ENCODE measurements at regions not wholly inside any gene's neighbourhood (a gene's known extent, or its start where the extent isn't known, plus 50 kb on each side); places are given as distances from the start of the nearest gene placed in this dataset.

- H3K4me1 Mint-ChIP-seq (ENCODE audit: unreplicated experiment) = peaks cover 10% of the 10 kb centered on the region
- H3K27me3 Mint-ChIP-seq = no peaks in the 10 kb centered on the region
- no peak for DNase-seq (ENCODE audit: extremely low spot score, unreplicated experiment)
- H3K4me3 Mint-ChIP-seq = no peak overlapping the region
- no peak for TF ChIP-seq CTCF (conservative IDR thresholded peaks at IDR 0.05)
- H3K36me3 Mint-ChIP-seq = peaks cover 7% of the 10 kb centered on the region
- no peaks in the 10 kb centered on the region for H3K9me3 Mint-ChIP-seq
- no peak overlapping the region for H3K27ac Mint-ChIP-seq
Observed at GRCh38 chr3:159897331-159898075, 91.1 kb upstream of the IL12A start.

GRCh38 chr3:159898147-159898546 lies 90.5 kb upstream of the IL12A start:
- H3K4me1 Mint-ChIP-seq (ENCODE audit: unreplicated experiment) = peaks cover 14% of the 10 kb centered on the region
- H3K9me3 Mint-ChIP-seq = no peaks in the 10 kb centered on the region
- no peak overlapping the region for H3K27ac Mint-ChIP-seq
- no peak for TF ChIP-seq CTCF (conservative IDR thresholded peaks at IDR 0.05)
- peaks cover 4% of the 10 kb centered on the region for H3K36me3 Mint-ChIP-seq
- no peak overlapping the region for H3K4me3 Mint-ChIP-seq
- no peak for DNase-seq (ENCODE audit: extremely low spot score, unreplicated experiment)
- H3K27me3 Mint-ChIP-seq = no peaks in the 10 kb centered on the region

GRCh38 chr3:159899166-159899565 lies 89.5 kb upstream of the IL12A start:
- Mint-ChIP-seq H3K27me3 (no peaks in the 10 kb centered on the region), H3K36me3 (peaks cover 4% of the 10 kb centered on the region), H3K4me1 (ENCODE audit: unreplicated experiment) (peaks cover 14% of the 10 kb centered on the region), H3K9me3 (no peaks in the 10 kb centered on the region), H3K27ac (no peak overlapping the region), H3K4me3 (no peak overlapping the region)
- no peak for TF ChIP-seq CTCF (conservative IDR thresholded peaks at IDR 0.05)
- no peak for DNase-seq (ENCODE audit: extremely low spot score, unreplicated experiment)

GRCh38 chr3:159902546-159903314 lies 85.9 kb upstream of the IL12A start:
- no peaks in the 10 kb centered on the region for H3K27me3 Mint-ChIP-seq
- no peak for DNase-seq (ENCODE audit: extremely low spot score, unreplicated experiment)

GRCh38 chr3:159904455-159904854 lies 84.2 kb upstream of the IL12A start:
- TF ChIP-seq CTCF (conservative IDR thresholded peaks at IDR 0.05) = no peak
- H3K4me3 Mint-ChIP-seq = no peak overlapping the region
- peaks cover 5% of the 10 kb centered on the region for H3K4me1 Mint-ChIP-seq (ENCODE audit: unreplicated experiment)

More at GRCh38 chr3:159902546-159903314, 85.9 kb upstream of the IL12A start:
- TF ChIP-seq CTCF (conservative IDR thresholded peaks at IDR 0.05) = no peak
- H3K4me3 Mint-ChIP-seq = no peak overlapping the region
- no peak overlapping the region for H3K27ac Mint-ChIP-seq
- H3K36me3 Mint-ChIP-seq = peaks cover 4% of the 10 kb centered on the region
- H3K9me3 Mint-ChIP-seq = peaks cover 5% of the 10 kb centered on the region
- peaks cover 12% of the 10 kb centered on the region for H3K4me1 Mint-ChIP-seq (ENCODE audit: unreplicated experiment)

More at GRCh38 chr3:159904455-159904854, 84.2 kb upstream of the IL12A start:
- H3K27ac Mint-ChIP-seq = no peak overlapping the region
- no peaks in the 10 kb centered on the region for H3K36me3 Mint-ChIP-seq
- no peak for DNase-seq (ENCODE audit: extremely low spot score, unreplicated experiment)
- H3K9me3 Mint-ChIP-seq = peaks cover 5% of the 10 kb centered on the region
- no peaks in the 10 kb centered on the region for H3K27me3 Mint-ChIP-seq
